ENCODE measurements at regions not wholly inside any gene's neighbourhood (a gene's known extent, or its start where the extent isn't known, plus 50 kb on each side); places are given as distances from the start of the nearest gene placed in this dataset.

DNA sequence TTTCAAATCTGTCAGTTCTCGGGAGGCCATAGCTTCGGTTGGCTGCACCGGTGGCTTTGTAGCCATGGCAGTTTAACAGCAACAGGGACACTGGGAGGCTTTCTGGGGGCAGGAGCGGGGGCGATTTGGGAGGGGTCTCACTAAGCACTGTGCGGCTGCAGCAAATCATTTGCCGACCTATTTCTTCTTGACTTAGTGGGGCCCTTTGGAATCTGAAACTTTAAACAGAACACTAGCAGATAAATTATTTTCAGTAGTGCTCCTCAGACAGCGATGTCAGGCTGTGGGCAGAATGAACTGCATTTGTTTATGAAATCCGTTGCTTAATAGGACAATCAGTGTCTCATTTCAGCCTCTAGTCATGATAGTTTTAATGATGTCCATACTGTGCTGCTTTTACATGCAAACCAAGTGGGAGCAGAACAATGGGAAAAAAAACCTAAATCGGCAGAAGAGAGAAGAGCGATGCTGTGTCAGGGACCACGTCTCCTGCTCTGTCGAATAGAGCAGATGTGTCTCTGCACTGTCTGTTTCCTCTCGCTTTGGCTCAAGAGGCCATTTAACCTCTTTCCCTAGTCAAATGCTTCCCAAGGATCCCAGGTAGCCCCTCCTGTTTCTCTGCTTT is 211.9 kb downstream of the OLFM4 start:
- TF ChIP-seq, protein P1, sequence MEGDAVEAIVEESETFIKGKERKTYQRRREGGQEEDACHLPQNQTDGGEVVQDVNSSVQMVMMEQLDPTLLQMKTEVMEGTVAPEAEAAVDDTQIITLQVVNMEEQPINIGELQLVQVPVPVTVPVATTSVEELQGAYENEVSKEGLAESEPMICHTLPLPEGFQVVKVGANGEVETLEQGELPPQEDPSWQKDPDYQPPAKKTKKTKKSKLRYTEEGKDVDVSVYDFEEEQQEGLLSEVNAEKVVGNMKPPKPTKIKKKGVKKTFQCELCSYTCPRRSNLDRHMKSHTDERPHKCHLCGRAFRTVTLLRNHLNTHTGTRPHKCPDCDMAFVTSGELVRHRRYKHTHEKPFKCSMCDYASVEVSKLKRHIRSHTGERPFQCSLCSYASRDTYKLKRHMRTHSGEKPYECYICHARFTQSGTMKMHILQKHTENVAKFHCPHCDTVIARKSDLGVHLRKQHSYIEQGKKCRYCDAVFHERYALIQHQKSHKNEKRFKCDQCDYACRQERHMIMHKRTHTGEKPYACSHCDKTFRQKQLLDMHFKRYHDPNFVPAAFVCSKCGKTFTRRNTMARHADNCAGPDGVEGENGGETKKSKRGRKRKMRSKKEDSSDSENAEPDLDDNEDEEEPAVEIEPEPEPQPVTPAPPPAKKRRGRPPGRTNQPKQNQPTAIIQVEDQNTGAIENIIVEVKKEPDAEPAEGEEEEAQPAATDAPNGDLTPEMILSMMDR (IDR thresholded peaks at IDR 0.05): no peak
- no peak for TF ChIP-seq POLR2A (IDR thresholded peaks at IDR 0.05)
